ENCODE measurements at regions not wholly inside any gene's neighbourhood (a gene's known extent, or its start where the extent isn't known, plus 50 kb on each side); places are given as distances from the start of the nearest gene placed in this dataset.

- no peak for TF ChIP-seq CTCF (conservative IDR thresholded peaks at IDR 0.05; ENCODE audit: low read length)
- H3K4me3 ChIP-seq (ENCODE audit: low read length) = no peak overlapping the region
- DNase-seq (ENCODE audit: low read depth) = no peak
Observed at GRCh38 chr13:100845128-100845757, 170.6 kb upstream of the TMTC4 start.

GRCh38 chr13:100842136-100842535 is 167.5 kb upstream of the TMTC4 start:
- DNase-seq (ENCODE audit: low read depth) = no peak
- H3K4me3 ChIP-seq (ENCODE audit: low read length) = no peak overlapping the region
- TF ChIP-seq CTCF (conservative IDR thresholded peaks at IDR 0.05; ENCODE audit: low read length) = no peak

GRCh38 chr13:100838387-100838786 is 163.8 kb upstream of the TMTC4 start:
- H3K4me3 ChIP-seq (ENCODE audit: low read length) = no peak overlapping the region
- DNase-seq (ENCODE audit: low read depth) = no peak

GRCh38 chr13:100837631-100838030 is 163.0 kb upstream of the TMTC4 start:
- DNase-seq (ENCODE audit: low read depth) = no peak
- H3K4me3 ChIP-seq (ENCODE audit: low read length) = no peak overlapping the region
- no peak for TF ChIP-seq CTCF (conservative IDR thresholded peaks at IDR 0.05; ENCODE audit: low read length)

More at GRCh38 chr13:100838387-100838786, 163.8 kb upstream of the TMTC4 start:
- TF ChIP-seq CTCF (conservative IDR thresholded peaks at IDR 0.05; ENCODE audit: low read length) = no peak

- no peak for DNase-seq (ENCODE audit: low read depth)
- H3K4me3 ChIP-seq (ENCODE audit: low read length) = no peak overlapping the region
- TF ChIP-seq CTCF (conservative IDR thresholded peaks at IDR 0.05; ENCODE audit: low read length) = no peak
Observed at GRCh38 chr13:100836711-100837110, 162.1 kb upstream of the TMTC4 start.

- TF ChIP-seq CTCF (conservative IDR thresholded peaks at IDR 0.05; ENCODE audit: low read length) = no peak
- DNase-seq (ENCODE audit: low read depth) = no peak
- H3K4me3 ChIP-seq (ENCODE audit: low read length) = no peak overlapping the region
Observed at GRCh38 chr13:100835695-100836094, 161.1 kb upstream of the TMTC4 start.

- no peak for DNase-seq (ENCODE audit: low read depth)
- TF ChIP-seq CTCF (conservative IDR thresholded peaks at IDR 0.05; ENCODE audit: low read length) = no peak
Observed at GRCh38 chr13:100833427-100833826, 158.8 kb upstream of the TMTC4 start.

More at GRCh38 chr13:100833427-100833826, 158.8 kb upstream of the TMTC4 start:
- no peak overlapping the region for H3K4me3 ChIP-seq (ENCODE audit: low read length)

Data from AG10803 (cell line).